K562 (cell line): ENCODE measurements at regions not wholly inside any gene's neighbourhood (a gene's known extent, or its start where the extent isn't known, plus 50 kb on each side); places are given as distances from the start of the nearest gene placed in this dataset.

ENCODE experiments used
- CREB1 ChIP-seq, 2 experiments: sonication (generic) in 1 of 2; formaldehyde crosslinking in 1 of 2; IDR thresholded peaks; 2 replicates each; pipeline versions ENCODE4 v1.6.1 to v1.8.0; 2012 to 2022; ENCODE audit warnings: inconsistent platforms in 1 of 2, mild to moderate bottlenecking in 1 of 2, missing genetic modification reagents in 1 of 2, moderate library complexity in 1 of 2
- EGR1 ChIP-seq: fragments of 450-650 bp; conservative IDR thresholded peaks from 2 replicates; pipeline ENCODE4 v1.6.1; 2017; ENCODE audit warnings: mild to moderate bottlenecking
- EP300 ChIP-seq: IDR thresholded peaks from 2 replicates; pipeline ENCODE4 v1.6.1; 2012; ENCODE audit warnings: low read length, improper control_type of control experiment
- MTF1 ChIP-seq: fragments of 250-450 bp; sonication (Bioruptor Pico); IDR thresholded peaks from 2 replicates; pipeline ENCODE4 v1.9.0; 2021; ENCODE audit warnings: moderate library complexity, mild to moderate bottlenecking, inconsistent platforms, borderline replicate concordance
- POLR2AphosphoS5 ChIP-seq: IDR thresholded peaks from 2 replicates; pipeline ENCODE4 v1.6.1; 2011; ENCODE audit warnings: mild to moderate bottlenecking, low read depth, low read length, moderate library complexity; ENCODE audit not compliant: control insufficient read depth, insufficient read depth
- REST ChIP-seq, 2 experiments: fragments of 450-650 bp; formaldehyde crosslinking in 1 of 2; IDR thresholded peaks; 2 replicates each; pipeline versions ENCODE4 v1.4.0 to v1.6.1; 2014 to 2020; ENCODE audit warnings: mild to moderate bottlenecking in 2 of 2, borderline replicate concordance in 1 of 2, low read depth in 1 of 2
- ZBTB49 ChIP-seq: sonication (generic); formaldehyde crosslinking; IDR thresholded peaks from 2 replicates; pipeline ENCODE4 v1.8.0; 2022; ENCODE audit warnings: missing genetic modification reagents, mild to moderate bottlenecking, borderline replicate concordance
- ZKSCAN8 ChIP-seq: fragments of 200-800 bp; sonication (Bioruptor generic); IDR thresholded peaks from 2 replicates; pipeline ENCODE4 v1.6.1; 2016; ENCODE audit warnings: missing genetic modification characterization, missing compliant biosample characterization
- ZNF212 ChIP-seq: fragments of 450-650 bp; formaldehyde crosslinking; IDR thresholded peaks from 2 replicates; pipeline ENCODE4 v1.4.0; 2020; ENCODE audit warnings: mild to moderate bottlenecking
- ZNF384 ChIP-seq: IDR thresholded peaks from 2 replicates; pipeline ENCODE4 v1.6.1; 2012; ENCODE audit warnings: low read depth, low read length, improper control_type of control experiment
- TF ChIP-seq, protein P1 (sequence below): fragments of 200-800 bp; sonication (Bioruptor generic); IDR thresholded peaks from 2 replicates; pipeline ENCODE4 v1.6.1; 2017; ENCODE audit warnings: missing genetic modification characterization, missing compliant biosample characterization
- TF ChIP-seq, protein P2 (sequence below): sonication (generic); formaldehyde crosslinking; IDR thresholded peaks from 2 replicates; pipeline ENCODE4 v1.9.0; 2022; ENCODE audit warnings: mild to moderate bottlenecking, missing genetic modification reagents
- TF ChIP-seq, protein P3 (sequence below), 3 experiments: IDR thresholded peaks in 2 of 3; conservative IDR thresholded peaks in 1 of 3; 2 replicates each; pipeline ENCODE4 v1.5.1; 2011 to 2012; ENCODE audit warnings: low read length in 3 of 3, mild to moderate bottlenecking in 3 of 3, control low read depth in 2 of 3, improper control_type of control experiment in 1 of 3, inconsistent platforms in 1 of 3, low read depth in 1 of 3, mixed read lengths in 1 of 3, moderate library complexity in 1 of 3; ENCODE audit not compliant: insufficient read depth in 2 of 3

- no peak for TF ChIP-seq REST (IDR thresholded peaks at IDR 0.05; ENCODE audit: borderline replicate concordance)
- TF ChIP-seq REST (CRISPR knock-in tag; IDR thresholded peaks at IDR 0.05; ENCODE audit: low read depth): no peak
- no peak for TF ChIP-seq EP300
- TF ChIP-seq, protein P1, sequence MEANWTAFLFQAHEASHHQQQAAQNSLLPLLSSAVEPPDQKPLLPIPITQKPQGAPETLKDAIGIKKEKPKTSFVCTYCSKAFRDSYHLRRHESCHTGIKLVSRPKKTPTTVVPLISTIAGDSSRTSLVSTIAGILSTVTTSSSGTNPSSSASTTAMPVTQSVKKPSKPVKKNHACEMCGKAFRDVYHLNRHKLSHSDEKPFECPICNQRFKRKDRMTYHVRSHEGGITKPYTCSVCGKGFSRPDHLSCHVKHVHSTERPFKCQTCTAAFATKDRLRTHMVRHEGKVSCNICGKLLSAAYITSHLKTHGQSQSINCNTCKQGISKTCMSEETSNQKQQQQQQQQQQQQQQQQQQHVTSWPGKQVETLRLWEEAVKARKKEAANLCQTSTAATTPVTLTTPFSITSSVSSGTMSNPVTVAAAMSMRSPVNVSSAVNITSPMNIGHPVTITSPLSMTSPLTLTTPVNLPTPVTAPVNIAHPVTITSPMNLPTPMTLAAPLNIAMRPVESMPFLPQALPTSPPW (CRISPR knock-in tag): no peak
- no peak for TF ChIP-seq CREB1 (IDR thresholded peaks at IDR 0.05)
- TF ChIP-seq CREB1 (CRISPR knock-in tag; IDR thresholded peaks at IDR 0.05): no peak
- TF ChIP-seq ZBTB49 (CRISPR knock-in tag): no peak
- no peak for TF ChIP-seq EGR1
- TF ChIP-seq, protein P2, sequence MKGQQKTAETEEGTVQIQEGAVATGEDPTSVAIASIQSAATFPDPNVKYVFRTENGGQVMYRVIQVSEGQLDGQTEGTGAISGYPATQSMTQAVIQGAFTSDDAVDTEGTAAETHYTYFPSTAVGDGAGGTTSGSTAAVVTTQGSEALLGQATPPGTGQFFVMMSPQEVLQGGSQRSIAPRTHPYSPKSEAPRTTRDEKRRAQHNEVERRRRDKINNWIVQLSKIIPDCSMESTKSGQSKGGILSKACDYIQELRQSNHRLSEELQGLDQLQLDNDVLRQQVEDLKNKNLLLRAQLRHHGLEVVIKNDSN (CRISPR knock-in tag): no peak
- TF ChIP-seq, protein P3, sequence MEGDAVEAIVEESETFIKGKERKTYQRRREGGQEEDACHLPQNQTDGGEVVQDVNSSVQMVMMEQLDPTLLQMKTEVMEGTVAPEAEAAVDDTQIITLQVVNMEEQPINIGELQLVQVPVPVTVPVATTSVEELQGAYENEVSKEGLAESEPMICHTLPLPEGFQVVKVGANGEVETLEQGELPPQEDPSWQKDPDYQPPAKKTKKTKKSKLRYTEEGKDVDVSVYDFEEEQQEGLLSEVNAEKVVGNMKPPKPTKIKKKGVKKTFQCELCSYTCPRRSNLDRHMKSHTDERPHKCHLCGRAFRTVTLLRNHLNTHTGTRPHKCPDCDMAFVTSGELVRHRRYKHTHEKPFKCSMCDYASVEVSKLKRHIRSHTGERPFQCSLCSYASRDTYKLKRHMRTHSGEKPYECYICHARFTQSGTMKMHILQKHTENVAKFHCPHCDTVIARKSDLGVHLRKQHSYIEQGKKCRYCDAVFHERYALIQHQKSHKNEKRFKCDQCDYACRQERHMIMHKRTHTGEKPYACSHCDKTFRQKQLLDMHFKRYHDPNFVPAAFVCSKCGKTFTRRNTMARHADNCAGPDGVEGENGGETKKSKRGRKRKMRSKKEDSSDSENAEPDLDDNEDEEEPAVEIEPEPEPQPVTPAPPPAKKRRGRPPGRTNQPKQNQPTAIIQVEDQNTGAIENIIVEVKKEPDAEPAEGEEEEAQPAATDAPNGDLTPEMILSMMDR (IDR thresholded peaks at IDR 0.05 in 2 of 3, conservative IDR thresholded peaks at IDR 0.05 in 1 of 3; ENCODE audit: insufficient read depth in 2 of 3, low read depth in 1 of 3, low read length in 3 of 3): no peak
- no peak for TF ChIP-seq POLR2AphosphoS5
- TF ChIP-seq ZNF384: no peak
- no peak for TF ChIP-seq ZKSCAN8
- no peak for TF ChIP-seq ZNF212
- no peak for TF ChIP-seq MTF1 (CRISPR knock-in tag)
Measured at GRCh38 chr6:40169878-40170277, 235.6 kb upstream of the MOCS1 start.
